ENCODE measurements at regions not wholly inside any gene's neighbourhood (a gene's known extent, or its start where the extent isn't known, plus 50 kb on each side); places are given as distances from the start of the nearest gene placed in this dataset.

GRCh38 chr12:126763359-126763758 lies 1503.6 kb upstream of the TMEM132C start:
- no peak for DNase-seq (ENCODE audit: missing footprints)
- no peak for ATAC-seq
- intact Hi-C loops (cut with DNase I): no loop called here

- DNase-seq (ENCODE audit: missing footprints): no peak
- intact Hi-C loops (cut with DNase I): no loop called here
These were observed 1499.6 kb upstream of the TMEM132C start for GRCh38 chr12:126767334-126767733.

GRCh38 chr12:126768517-126768916 lies 1498.5 kb upstream of the TMEM132C start:
- intact Hi-C loops (cut with DNase I): no loop called here
- ATAC-seq: no peak
- DNase-seq (ENCODE audit: missing footprints): no peak

More at GRCh38 chr12:126767334-126767733, 1499.6 kb upstream of the TMEM132C start:
- ATAC-seq: no peak

- ATAC-seq: no peak
- no peak for DNase-seq (ENCODE audit: missing footprints)
- intact Hi-C loops (cut with DNase I): no loop called here
These were observed 1496.8 kb upstream of the TMEM132C start for GRCh38 chr12:126770188-126770587.

- ATAC-seq: no peak
- no peak for DNase-seq (ENCODE audit: missing footprints)
- intact Hi-C loops (cut with DNase I): no loop called here
These were observed 1494.7 kb upstream of the TMEM132C start for GRCh38 chr12:126772171-126772864.

- no peak for DNase-seq (ENCODE audit: missing footprints)
- intact Hi-C loops (cut with DNase I): no loop called here
- ATAC-seq: no peak
These were observed 1494.0 kb upstream of the TMEM132C start for GRCh38 chr12:126773012-126773411.

GRCh38 chr12:126773491-126773890 lies 1493.5 kb upstream of the TMEM132C start:
- DNase-seq (ENCODE audit: missing footprints) (no peak), ATAC-seq (no peak)
- intact Hi-C loops (cut with DNase I): no loop called here

GRCh38 chr12:126776026-126776655 lies 1490.8 kb upstream of the TMEM132C start:
- intact Hi-C loops (cut with DNase I): no loop called here
- no peak for ATAC-seq

GRCh38 chr12:126780343-126780742 lies 1486.6 kb upstream of the TMEM132C start:
- no peak for ATAC-seq
- intact Hi-C loops (cut with DNase I): no loop called here

More at GRCh38 chr12:126776026-126776655, 1490.8 kb upstream of the TMEM132C start:
- DNase-seq (ENCODE audit: missing footprints): no peak

GRCh38 chr12:126781593-126781992 lies 1485.4 kb upstream of the TMEM132C start:
- DNase-seq (ENCODE audit: missing footprints): no peak
- intact Hi-C loops (cut with DNase I): no loop called here
- ATAC-seq: no peak

More at GRCh38 chr12:126780343-126780742, 1486.6 kb upstream of the TMEM132C start:
- no peak for DNase-seq (ENCODE audit: missing footprints)

GRCh38 chr12:126782083-126782482 lies 1484.9 kb upstream of the TMEM132C start:
- ATAC-seq (no peak), DNase-seq (ENCODE audit: missing footprints) (no peak)
- intact Hi-C loops (cut with DNase I): no loop called here

- no peak for DNase-seq (ENCODE audit: missing footprints)
- ATAC-seq: no peak
These were observed 1482.5 kb upstream of the TMEM132C start for GRCh38 chr12:126784328-126784921.

GRCh38 chr12:126789963-126790362 lies 1477.0 kb upstream of the TMEM132C start:
- intact Hi-C loops (cut with DNase I): no loop called here
- DNase-seq (ENCODE audit: missing footprints) (no peak), ATAC-seq (no peak)

More at GRCh38 chr12:126784328-126784921, 1482.5 kb upstream of the TMEM132C start:
- intact Hi-C loops (cut with DNase I): no loop called here

- intact Hi-C loops (cut with DNase I): no loop called here
- DNase-seq (ENCODE audit: missing footprints): no peak
- ATAC-seq: no peak
These were observed 1475.8 kb upstream of the TMEM132C start for GRCh38 chr12:126791122-126791521.

GRCh38 chr12:126792411-126792810 lies 1474.6 kb upstream of the TMEM132C start:
- DNase-seq (ENCODE audit: missing footprints): no peak
- no peak for ATAC-seq
- intact Hi-C loops (cut with DNase I): no loop called here

GRCh38 chr12:126797525-126797924 lies 1469.4 kb upstream of the TMEM132C start:
- ATAC-seq (no peak), DNase-seq (ENCODE audit: missing footprints) (no peak)
- intact Hi-C loops (cut with DNase I): no loop called here

- ATAC-seq (no peak), DNase-seq (ENCODE audit: missing footprints) (no peak)
- intact Hi-C loops (cut with DNase I): no loop called here
These were observed 1468.5 kb upstream of the TMEM132C start for GRCh38 chr12:126798449-126798848.

- ATAC-seq (no peak), DNase-seq (ENCODE audit: missing footprints) (no peak)
- intact Hi-C loops (cut with DNase I): no loop called here
These were observed 1459.6 kb upstream of the TMEM132C start for GRCh38 chr12:126807312-126807865.

- DNase-seq (ENCODE audit: missing footprints) (no peak), ATAC-seq (no peak)
- intact Hi-C loops (cut with DNase I): no loop called here
These were observed 1455.6 kb upstream of the TMEM132C start for GRCh38 chr12:126811391-126811790.

- no peak for DNase-seq (ENCODE audit: missing footprints)
- intact Hi-C loops (cut with DNase I): no loop called here
- ATAC-seq: no peak
These were observed 1447.4 kb upstream of the TMEM132C start for GRCh38 chr12:126819554-126819953.
